WTC11 (cell line): ENCODE measurements at regions not wholly inside any gene's neighbourhood (a gene's known extent, or its start where the extent isn't known, plus 50 kb on each side); places are given as distances from the start of the nearest gene placed in this dataset.

ENCODE experiments used
- ATAC-seq: fragments of 200-7000 bp; cut with Tn5 transposase; 2 replicates; pipeline ENCODE4 v1.10.0; 2021; ENCODE audit warnings: mild to moderate bottlenecking, moderate library complexity
- CTCF ChIA-PET: fragments of 300-600 bp; sonication (Branson Sonifier 250); formaldehyde crosslinking; loops from one replicate; lab custom pipeline; 2021; ENCODE audit warnings: antibody characterized with exemption; lab: Charles Lee
- POLR2A ChIA-PET: fragments of 350-600 bp; sonication (Branson Sonifier 250); formaldehyde crosslinking; loops from one replicate; lab custom pipeline; 2021; ENCODE audit warnings: antibody characterized with exemption; lab: Charles Lee
- DNase-seq: peaks from one replicate; pipeline ENCODE4 v3.0.0; 2021; ENCODE audit warnings: low spot score
- H3K27ac Mint-ChIP-seq: 2 replicates; pipeline ENCODE4 v1.8.0; 2021; ENCODE audit warnings: mixed read lengths
- H3K27me3 Mint-ChIP-seq: 2 replicates; pipeline ENCODE4 v1.8.0; 2021; ENCODE audit warnings: low read depth, mild to moderate bottlenecking, moderate library complexity, mixed read lengths
- H3K36me3 Mint-ChIP-seq: 2 replicates; pipeline ENCODE4 v1.8.0; 2021; ENCODE audit warnings: mixed read lengths
- H3K4me1 Mint-ChIP-seq: 2 replicates; pipeline ENCODE4 v1.8.0; 2022; ENCODE audit warnings: mixed read lengths
- H3K4me3 Mint-ChIP-seq: 2 replicates; pipeline ENCODE4 v1.8.0; 2021; ENCODE audit warnings: mild to moderate bottlenecking, moderate library complexity, mixed read lengths
- H3K9me3 Mint-ChIP-seq: 2 replicates; pipeline ENCODE4 v1.8.0; 2021; ENCODE audit warnings: mixed read lengths
- CREM ChIP-seq: sonication (generic); formaldehyde crosslinking; IDR thresholded peaks from 2 replicates; pipeline ENCODE4 v1.8.1; 2022; ENCODE audit warnings: mild to moderate bottlenecking, missing genetic modification reagents, moderate library complexity
- E2F4 ChIP-seq: sonication (generic); formaldehyde crosslinking; IDR thresholded peaks from 2 replicates; pipeline ENCODE4 v1.8.1; 2022; ENCODE audit warnings: low read depth, mild to moderate bottlenecking, moderate library complexity, missing genetic modification reagents, borderline replicate concordance
- ERG ChIP-seq: fragments of 250-450 bp; sonication (Bioruptor Pico); IDR thresholded peaks from 2 replicates; pipeline ENCODE4 v1.8.0; 2021; ENCODE audit warnings: mild to moderate bottlenecking
- FOXJ3 ChIP-seq: sonication (generic); formaldehyde crosslinking; IDR thresholded peaks from 2 replicates; pipeline ENCODE4 v1.9.0; 2021; ENCODE audit warnings: missing genetic modification reagents, mild to moderate bottlenecking, borderline replicate concordance
- GRHL2 ChIP-seq: fragments of 250-450 bp; sonication (Bioruptor Pico); IDR thresholded peaks from 2 replicates; pipeline ENCODE4 v1.8.0; 2022; ENCODE audit warnings: mild to moderate bottlenecking, moderate library complexity; ENCODE audit not compliant: insufficient replicate concordance, severe bottlenecking
- HMGA2 ChIP-seq: fragments of 250-450 bp; sonication (Bioruptor Pico); IDR thresholded peaks from 2 replicates; pipeline ENCODE4 v1.4.0; 2021; ENCODE audit warnings: mild to moderate bottlenecking, moderate library complexity
- IRF2 ChIP-seq: sonication (generic); formaldehyde crosslinking; IDR thresholded peaks from 2 replicates; pipeline ENCODE4 v1.8.0; 2022; ENCODE audit warnings: low read depth, missing genetic modification reagents, borderline replicate concordance
- KAT7 ChIP-seq: sonication (generic); formaldehyde crosslinking; IDR thresholded peaks from 2 replicates; pipeline ENCODE4 v1.8.1; 2023; ENCODE audit warnings: missing genetic modification reagents, mild to moderate bottlenecking, borderline replicate concordance
- MXD4 ChIP-seq: fragments of 250-450 bp; sonication (Bioruptor Pico); IDR thresholded peaks from 2 replicates; pipeline ENCODE4 v1.8.0; 2021; ENCODE audit warnings: mild to moderate bottlenecking, moderate library complexity, borderline replicate concordance
- MYBL2 ChIP-seq: sonication (generic); formaldehyde crosslinking; IDR thresholded peaks from 2 replicates; pipeline ENCODE4 v1.8.1; 2023; ENCODE audit warnings: mild to moderate bottlenecking, moderate library complexity, missing genetic modification reagents
- RORB ChIP-seq: fragments of 250-450 bp; sonication (Bioruptor Pico); IDR thresholded peaks from 2 replicates; pipeline ENCODE4 v1.9.0; 2021; ENCODE audit warnings: mild to moderate bottlenecking
- SOX15 ChIP-seq: fragments of 250-450 bp; sonication (Bioruptor Pico); IDR thresholded peaks from 2 replicates; pipeline ENCODE4 v1.9.0; 2021; ENCODE audit warnings: mild to moderate bottlenecking
- TEAD1 ChIP-seq: sonication (generic); formaldehyde crosslinking; IDR thresholded peaks from 2 replicates; pipeline ENCODE4 v1.8.0; 2022; ENCODE audit warnings: mild to moderate bottlenecking, missing genetic modification reagents
- USF2 ChIP-seq: sonication (generic); formaldehyde crosslinking; IDR thresholded peaks from 2 replicates; pipeline ENCODE4 v1.8.1; 2023; ENCODE audit warnings: mild to moderate bottlenecking, missing genetic modification reagents, moderate library complexity
- ZBTB21 ChIP-seq: sonication (generic); formaldehyde crosslinking; IDR thresholded peaks from 2 replicates; pipeline ENCODE4 v1.8.1; 2023; ENCODE audit warnings: mild to moderate bottlenecking, missing genetic modification reagents, borderline replicate concordance
- ZNF671 ChIP-seq: fragments of 250-450 bp; sonication (Bioruptor Pico); IDR thresholded peaks from 2 replicates; pipeline ENCODE4 v1.8.0; 2021; ENCODE audit warnings: mild to moderate bottlenecking
- TF ChIP-seq, protein P1 (sequence below): sonication (generic); formaldehyde crosslinking; IDR thresholded peaks from 2 replicates; pipeline ENCODE4 v1.8.1; 2023; ENCODE audit warnings: mild to moderate bottlenecking, missing genetic modification reagents
- TF ChIP-seq, protein P2 (sequence below): fragments of 250-450 bp; sonication (Bioruptor Pico); IDR thresholded peaks from 2 replicates; pipeline ENCODE4 v1.9.0; 2021; ENCODE audit warnings: mild to moderate bottlenecking
- TF ChIP-seq, protein P3 (sequence below): fragments of 250-450 bp; sonication (Bioruptor Pico); IDR thresholded peaks from 2 replicates; pipeline ENCODE4 v2.1.2; 2022; ENCODE audit warnings: mild to moderate bottlenecking, moderate library complexity
- TF ChIP-seq, protein P4 (sequence below): fragments of 200-600 bp; IDR thresholded peaks from 2 replicates; pipeline ENCODE4 v1.8.0; 2022; ENCODE audit warnings: antibody characterized with exemption

GRCh38 chr9:113803811-113804589 is 72.1 kb upstream of the ZNF618 start (continued):
- TF ChIP-seq SOX15 (CRISPR knock-in tag), result no peak
- TF ChIP-seq, protein P1, sequence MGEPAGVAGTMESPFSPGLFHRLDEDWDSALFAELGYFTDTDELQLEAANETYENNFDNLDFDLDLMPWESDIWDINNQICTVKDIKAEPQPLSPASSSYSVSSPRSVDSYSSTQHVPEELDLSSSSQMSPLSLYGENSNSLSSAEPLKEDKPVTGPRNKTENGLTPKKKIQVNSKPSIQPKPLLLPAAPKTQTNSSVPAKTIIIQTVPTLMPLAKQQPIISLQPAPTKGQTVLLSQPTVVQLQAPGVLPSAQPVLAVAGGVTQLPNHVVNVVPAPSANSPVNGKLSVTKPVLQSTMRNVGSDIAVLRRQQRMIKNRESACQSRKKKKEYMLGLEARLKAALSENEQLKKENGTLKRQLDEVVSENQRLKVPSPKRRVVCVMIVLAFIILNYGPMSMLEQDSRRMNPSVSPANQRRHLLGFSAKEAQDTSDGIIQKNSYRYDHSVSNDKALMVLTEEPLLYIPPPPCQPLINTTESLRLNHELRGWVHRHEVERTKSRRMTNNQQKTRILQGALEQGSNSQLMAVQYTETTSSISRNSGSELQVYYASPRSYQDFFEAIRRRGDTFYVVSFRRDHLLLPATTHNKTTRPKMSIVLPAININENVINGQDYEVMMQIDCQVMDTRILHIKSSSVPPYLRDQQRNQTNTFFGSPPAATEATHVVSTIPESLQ (CRISPR knock-in tag), result no peak
- TF ChIP-seq, protein P2, sequence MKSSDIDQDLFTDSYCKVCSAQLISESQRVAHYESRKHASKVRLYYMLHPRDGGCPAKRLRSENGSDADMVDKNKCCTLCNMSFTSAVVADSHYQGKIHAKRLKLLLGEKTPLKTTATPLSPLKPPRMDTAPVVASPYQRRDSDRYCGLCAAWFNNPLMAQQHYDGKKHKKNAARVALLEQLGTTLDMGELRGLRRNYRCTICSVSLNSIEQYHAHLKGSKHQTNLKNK (CRISPR knock-in tag), result no peak
- TF ChIP-seq E2F4, result no peak
- TF ChIP-seq KAT7 (CRISPR knock-in tag), result no peak
- no peak for TF ChIP-seq GRHL2
- TF ChIP-seq ZNF671 (CRISPR knock-in tag), result no peak

- Mint-ChIP-seq H3K27ac (no peak overlapping the region), H3K4me1 (peaks cover 5% of the 10 kb centered on the region; the same call in 1 of the 2 replicates), H3K27me3 (no peaks in the 10 kb centered on the region), H3K9me3 (no peaks in the 10 kb centered on the region), H3K36me3 (no peaks in the 10 kb centered on the region), H3K4me3 (no peak overlapping the region)
- POLR2A ChIA-PET, result no interaction called here
- CTCF ChIA-PET, result interaction anchor here (0.9 kb wide), 1 partner anchor 72 kb away, joined by 5 read pairs; no protein-coding TSS in a partner anchor
- TF ChIP-seq CREM (CRISPR knock-in tag) (no peak), MYBL2 (CRISPR knock-in tag) (no peak), ZBTB21 (no peak), MXD4 (CRISPR knock-in tag) (no peak), RORB (CRISPR knock-in tag) (no peak)
- TF ChIP-seq, protein P2 (CRISPR knock-in tag), result no peak
- TF ChIP-seq, protein P3, sequence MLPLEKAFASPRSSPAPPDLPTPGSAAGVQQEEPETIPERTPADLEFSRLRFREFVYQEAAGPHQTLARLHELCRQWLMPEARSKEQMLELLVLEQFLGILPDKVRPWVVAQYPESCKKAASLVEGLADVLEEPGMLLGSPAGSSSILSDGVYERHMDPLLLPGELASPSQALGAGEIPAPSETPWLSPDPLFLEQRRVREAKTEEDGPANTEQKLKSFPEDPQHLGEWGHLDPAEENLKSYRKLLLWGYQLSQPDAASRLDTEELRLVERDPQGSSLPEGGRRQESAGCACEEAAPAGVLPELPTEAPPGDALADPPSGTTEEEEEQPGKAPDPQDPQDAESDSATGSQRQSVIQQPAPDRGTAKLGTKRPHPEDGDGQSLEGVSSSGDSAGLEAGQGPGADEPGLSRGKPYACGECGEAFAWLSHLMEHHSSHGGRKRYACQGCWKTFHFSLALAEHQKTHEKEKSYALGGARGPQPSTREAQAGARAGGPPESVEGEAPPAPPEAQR (CRISPR knock-in tag), result no peak
- DNase-seq, result no peak
- ATAC-seq, result no peak
These were observed 70.5 kb upstream of the ZNF618 start for GRCh38 chr9:113805486-113806132.

- no peaks in the 10 kb centered on the region for H3K36me3 Mint-ChIP-seq
- H3K4me1 Mint-ChIP-seq, result peaks cover 7% of the 10 kb centered on the region; the same call in 1 of the 2 replicates
- ChIA-PET POLR2A (no interaction called here), CTCF (interaction anchor here (0.7 to 2.2 kb wide), 18 partner anchors 9 to 300 kb away, joined by 3 to 7 read pairs (median 3); no protein-coding TSS in a partner anchor)
- H3K27me3 Mint-ChIP-seq, result no peaks in the 10 kb centered on the region
- peak; percentile 67 for DNase-seq
- H3K27ac Mint-ChIP-seq, result no peak overlapping the region
- H3K9me3 Mint-ChIP-seq, result no peaks in the 10 kb centered on the region
- ATAC-seq, result peak; percentile 89
- no peak overlapping the region for H3K4me3 Mint-ChIP-seq
- no peak for TF ChIP-seq TEAD1
- TF ChIP-seq USF2 (CRISPR knock-in tag), result no peak
- TF ChIP-seq HMGA2 (CRISPR knock-in tag), result no peak
- no peak for TF ChIP-seq FOXJ3 (CRISPR knock-in tag)
- TF ChIP-seq, protein P4, sequence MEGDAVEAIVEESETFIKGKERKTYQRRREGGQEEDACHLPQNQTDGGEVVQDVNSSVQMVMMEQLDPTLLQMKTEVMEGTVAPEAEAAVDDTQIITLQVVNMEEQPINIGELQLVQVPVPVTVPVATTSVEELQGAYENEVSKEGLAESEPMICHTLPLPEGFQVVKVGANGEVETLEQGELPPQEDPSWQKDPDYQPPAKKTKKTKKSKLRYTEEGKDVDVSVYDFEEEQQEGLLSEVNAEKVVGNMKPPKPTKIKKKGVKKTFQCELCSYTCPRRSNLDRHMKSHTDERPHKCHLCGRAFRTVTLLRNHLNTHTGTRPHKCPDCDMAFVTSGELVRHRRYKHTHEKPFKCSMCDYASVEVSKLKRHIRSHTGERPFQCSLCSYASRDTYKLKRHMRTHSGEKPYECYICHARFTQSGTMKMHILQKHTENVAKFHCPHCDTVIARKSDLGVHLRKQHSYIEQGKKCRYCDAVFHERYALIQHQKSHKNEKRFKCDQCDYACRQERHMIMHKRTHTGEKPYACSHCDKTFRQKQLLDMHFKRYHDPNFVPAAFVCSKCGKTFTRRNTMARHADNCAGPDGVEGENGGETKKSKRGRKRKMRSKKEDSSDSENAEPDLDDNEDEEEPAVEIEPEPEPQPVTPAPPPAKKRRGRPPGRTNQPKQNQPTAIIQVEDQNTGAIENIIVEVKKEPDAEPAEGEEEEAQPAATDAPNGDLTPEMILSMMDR, result peak; percentile 88
- TF ChIP-seq IRF2 (CRISPR knock-in tag), result no peak
- TF ChIP-seq ERG (CRISPR knock-in tag), result 0 out of 2 replicates have a peak, but pooled peaks have one; percentile 70
- no peak for TF ChIP-seq MXD4 (CRISPR knock-in tag)
These were observed 68.7 kb upstream of the ZNF618 start for GRCh38 chr9:113807173-113808061.
